Panc1 (cell line): ENCODE measurements at regions not wholly inside any gene's neighbourhood (a gene's known extent, or its start where the extent isn't known, plus 50 kb on each side); places are given as distances from the start of the nearest gene placed in this dataset.

Source experiments
- ATAC-seq: fragments of 200-7000 bp; cut with Tn5 transposase; 2 replicates; pipeline ENCODE4 v1.9.1; 2020; ENCODE audit warnings: mild to moderate bottlenecking, moderate library complexity
- BruUV-seq: library from RNA; stranded (reverse); fragments of 400-500 nt; replicated peaks from 2 replicates; lab custom pipeline; 2021; lab: Mats Ljungman, UMichigan
- CTCF ChIA-PET: fragments of 300-600 bp; sonication (Branson Sonifier 250); formaldehyde crosslinking; loops from one replicate; lab custom pipeline; 2022; ENCODE audit warnings: antibody characterized with exemption; lab: Charles Lee
- POLR2A ChIA-PET: fragments of 300-600 bp; sonication (Branson Sonifier 250); formaldehyde crosslinking; loops from one replicate; lab custom pipeline; 2022; ENCODE audit warnings: antibody characterized with exemption; lab: Charles Lee
- DNase-seq: peaks from one replicate; pipeline ENCODE4 v3.0.0-alpha.2; 2010; ENCODE audit warnings: low read depth, low spot score
- H3K27ac ChIP-seq: 2 replicates; pipeline ENCODE4 v1.5.1; 2011; ENCODE audit warnings: mild to moderate bottlenecking, low read length, inconsistent platforms
- H3K27me3 ChIP-seq: fragments of 200-500 bp; sonication (Bioruptor generic); 2 replicates; pipeline ENCODE4 v1.6.0; 2014; ENCODE audit warnings: low read length, inconsistent platforms; ENCODE audit not compliant: control insufficient read depth, insufficient read depth
- H3K36me3 ChIP-seq: fragments of 200-500 bp; sonication (Bioruptor generic); 2 replicates; pipeline ENCODE4 v1.5.1; 2014; ENCODE audit warnings: inconsistent platforms, mild to moderate bottlenecking, low read length, moderate library complexity; ENCODE audit not compliant: control insufficient read depth, insufficient read depth
- H3K4me1 ChIP-seq: 2 replicates; pipeline ENCODE4 v1.5.1; 2011; ENCODE audit warnings: inconsistent platforms, mild to moderate bottlenecking, low read length, moderate library complexity; ENCODE audit not compliant: control insufficient read depth, insufficient read depth
- H3K4me3 ChIP-seq, 2 experiments: 2 replicates each; pipeline ENCODE4 v1.5.1; 2011 to 2012; ENCODE audit warnings: low read depth in 2 of 2, low read length in 2 of 2, mild to moderate bottlenecking in 2 of 2, inconsistent platforms in 1 of 2, moderate library complexity in 1 of 2
- H3K9me3 ChIP-seq: fragments of 200-500 bp; sonication (Bioruptor generic); 2 replicates; pipeline ENCODE4 v1.5.1; 2014; ENCODE audit warnings: low read depth, mild to moderate bottlenecking, inconsistent platforms, low read length, moderate library complexity; ENCODE audit not compliant: control insufficient read depth, insufficient read depth
- POLR2AphosphoS5 ChIP-seq: IDR thresholded peaks from 2 replicates; pipeline ENCODE4 v1.6.1; 2012; ENCODE audit warnings: mild to moderate bottlenecking, low read depth, low read length, moderate library complexity
- SIN3A ChIP-seq: IDR thresholded peaks from 2 replicates; pipeline ENCODE4 v1.6.1; 2012; ENCODE audit warnings: low read depth, mild to moderate bottlenecking, low read length, moderate library complexity, borderline replicate concordance; ENCODE audit not compliant: insufficient read depth
- TCF7L2 ChIP-seq: IDR thresholded peaks from 2 replicates; pipeline ENCODE4 v1.6.1; 2011; ENCODE audit warnings: mild to moderate bottlenecking, low read depth, low read length, inconsistent platforms
- in situ Hi-C: cut with HindIII; loops from 2 replicates; pipeline ENCODE4 v1.10.0; 2016; ENCODE audit warnings: low sequenced_read_pairs, low pct_unique_long_range_greater_than_20kb
- intact Hi-C: fragments of 100-400 bp; cut with micrococcal nuclease; formaldehyde crosslinking; loops from one replicate; pipeline ENCODE4 v1.10.0; 2022; ENCODE audit not compliant: unreplicated experiment
- TF ChIP-seq, protein P1 (sequence below), 2 experiments: IDR thresholded peaks; 2 replicates each; pipeline ENCODE4 v1.6.1; 2011 to 2012; ENCODE audit warnings: low read depth in 2 of 2, control low read depth in 1 of 2, low read length in 1 of 2, mild to moderate bottlenecking in 1 of 2, moderate library complexity in 1 of 2; ENCODE audit not compliant: insufficient read depth in 1 of 2
- TF ChIP-seq, protein P2 (sequence below): fragments of 450-650 bp; IDR thresholded peaks from 2 replicates; pipeline ENCODE4 v1.5.1; 2017; ENCODE audit warnings: mild to moderate bottlenecking

DNA sequence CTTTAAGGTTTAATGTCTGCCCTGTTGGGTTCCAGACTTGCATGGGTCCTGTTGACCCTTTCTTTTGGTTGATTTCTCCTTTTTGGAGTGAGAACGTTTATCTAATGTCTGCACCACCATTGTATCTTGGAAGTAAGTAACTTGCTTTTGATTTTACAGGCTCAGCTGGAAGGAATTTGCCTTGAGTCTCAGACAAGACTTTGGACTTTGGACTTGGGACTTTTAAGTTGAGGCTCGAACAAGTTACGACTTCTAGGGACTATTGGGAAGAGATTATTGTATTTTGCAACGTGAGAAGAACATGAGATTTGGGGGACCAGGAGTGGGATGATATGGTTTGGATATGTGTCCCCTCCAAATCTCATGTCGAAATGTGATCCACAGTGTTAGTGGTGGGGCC, 267.7 kb downstream of the GLI2 start:
- intact Hi-C loops, result no loop called here
- TF ChIP-seq POLR2AphosphoS5 (no peak), SIN3A (no peak), TCF7L2 (no peak)
- TF ChIP-seq, protein P1, sequence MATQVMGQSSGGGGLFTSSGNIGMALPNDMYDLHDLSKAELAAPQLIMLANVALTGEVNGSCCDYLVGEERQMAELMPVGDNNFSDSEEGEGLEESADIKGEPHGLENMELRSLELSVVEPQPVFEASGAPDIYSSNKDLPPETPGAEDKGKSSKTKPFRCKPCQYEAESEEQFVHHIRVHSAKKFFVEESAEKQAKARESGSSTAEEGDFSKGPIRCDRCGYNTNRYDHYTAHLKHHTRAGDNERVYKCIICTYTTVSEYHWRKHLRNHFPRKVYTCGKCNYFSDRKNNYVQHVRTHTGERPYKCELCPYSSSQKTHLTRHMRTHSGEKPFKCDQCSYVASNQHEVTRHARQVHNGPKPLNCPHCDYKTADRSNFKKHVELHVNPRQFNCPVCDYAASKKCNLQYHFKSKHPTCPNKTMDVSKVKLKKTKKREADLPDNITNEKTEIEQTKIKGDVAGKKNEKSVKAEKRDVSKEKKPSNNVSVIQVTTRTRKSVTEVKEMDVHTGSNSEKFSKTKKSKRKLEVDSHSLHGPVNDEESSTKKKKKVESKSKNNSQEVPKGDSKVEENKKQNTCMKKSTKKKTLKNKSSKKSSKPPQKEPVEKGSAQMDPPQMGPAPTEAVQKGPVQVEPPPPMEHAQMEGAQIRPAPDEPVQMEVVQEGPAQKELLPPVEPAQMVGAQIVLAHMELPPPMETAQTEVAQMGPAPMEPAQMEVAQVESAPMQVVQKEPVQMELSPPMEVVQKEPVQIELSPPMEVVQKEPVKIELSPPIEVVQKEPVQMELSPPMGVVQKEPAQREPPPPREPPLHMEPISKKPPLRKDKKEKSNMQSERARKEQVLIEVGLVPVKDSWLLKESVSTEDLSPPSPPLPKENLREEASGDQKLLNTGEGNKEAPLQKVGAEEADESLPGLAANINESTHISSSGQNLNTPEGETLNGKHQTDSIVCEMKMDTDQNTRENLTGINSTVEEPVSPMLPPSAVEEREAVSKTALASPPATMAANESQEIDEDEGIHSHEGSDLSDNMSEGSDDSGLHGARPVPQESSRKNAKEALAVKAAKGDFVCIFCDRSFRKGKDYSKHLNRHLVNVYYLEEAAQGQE (IDR thresholded peaks at IDR 0.05; ENCODE audit: insufficient read depth in 1 of 2, low read depth in 2 of 2, low read length in 1 of 2), result no peak
- TF ChIP-seq, protein P2, sequence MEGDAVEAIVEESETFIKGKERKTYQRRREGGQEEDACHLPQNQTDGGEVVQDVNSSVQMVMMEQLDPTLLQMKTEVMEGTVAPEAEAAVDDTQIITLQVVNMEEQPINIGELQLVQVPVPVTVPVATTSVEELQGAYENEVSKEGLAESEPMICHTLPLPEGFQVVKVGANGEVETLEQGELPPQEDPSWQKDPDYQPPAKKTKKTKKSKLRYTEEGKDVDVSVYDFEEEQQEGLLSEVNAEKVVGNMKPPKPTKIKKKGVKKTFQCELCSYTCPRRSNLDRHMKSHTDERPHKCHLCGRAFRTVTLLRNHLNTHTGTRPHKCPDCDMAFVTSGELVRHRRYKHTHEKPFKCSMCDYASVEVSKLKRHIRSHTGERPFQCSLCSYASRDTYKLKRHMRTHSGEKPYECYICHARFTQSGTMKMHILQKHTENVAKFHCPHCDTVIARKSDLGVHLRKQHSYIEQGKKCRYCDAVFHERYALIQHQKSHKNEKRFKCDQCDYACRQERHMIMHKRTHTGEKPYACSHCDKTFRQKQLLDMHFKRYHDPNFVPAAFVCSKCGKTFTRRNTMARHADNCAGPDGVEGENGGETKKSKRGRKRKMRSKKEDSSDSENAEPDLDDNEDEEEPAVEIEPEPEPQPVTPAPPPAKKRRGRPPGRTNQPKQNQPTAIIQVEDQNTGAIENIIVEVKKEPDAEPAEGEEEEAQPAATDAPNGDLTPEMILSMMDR, result no peak
- Histone ChIP-seq H3K4me1 (no peaks in the 10 kb centered on the region), H3K4me3 (no peak overlapping the region), H3K9me3 (no peaks in the 10 kb centered on the region), H3K27me3 (no peaks in the 10 kb centered on the region; the same call in 1 of the 2 replicates), H3K27ac (no peak overlapping the region), H3K36me3 (no peaks in the 10 kb centered on the region)
- no TSS peak for BruUV-seq
- ChIA-PET POLR2A (no interaction called here), CTCF (no interaction called here)
- in situ Hi-C loops, result no loop called here
- ATAC-seq (no peak), DNase-seq (no peak)

DNA sequence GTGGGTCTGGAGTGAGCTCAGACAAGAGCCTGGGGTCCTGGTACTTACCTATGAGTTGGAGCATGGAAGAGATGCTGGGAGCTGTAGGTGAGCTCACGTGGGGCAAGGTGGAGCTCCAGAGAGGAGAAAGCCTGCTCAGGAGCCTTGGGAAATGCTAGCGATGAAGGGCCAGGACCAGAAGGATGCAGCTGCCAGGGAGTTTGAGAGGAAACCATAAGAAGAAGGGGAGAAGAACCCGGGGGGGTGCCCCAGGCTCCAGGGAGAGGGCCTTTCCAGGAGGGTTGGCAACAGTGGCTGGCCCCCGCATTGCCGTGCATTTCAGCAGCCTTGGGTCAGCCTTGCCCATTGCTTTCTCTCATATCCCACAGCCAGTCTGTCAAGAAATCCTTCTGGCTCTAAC, 268.7 kb downstream of the GLI2 start:
- ChIA-PET CTCF (no interaction called here), POLR2A (no interaction called here)
- in situ Hi-C loops (no loop called here), intact Hi-C loops (no loop called here)
- no peaks in the 10 kb centered on the region for H3K4me1 ChIP-seq
- no peak overlapping the region for H3K4me3 ChIP-seq
- H3K9me3 ChIP-seq, result no peaks in the 10 kb centered on the region
- TF ChIP-seq TCF7L2 (no peak), SIN3A (no peak), POLR2AphosphoS5 (no peak)
- TF ChIP-seq, protein P2, result no peak
- TF ChIP-seq, protein P1 (IDR thresholded peaks at IDR 0.05; ENCODE audit: insufficient read depth in 1 of 2, low read depth in 2 of 2, low read length in 1 of 2), result no peak
- H3K27me3 ChIP-seq, result peaks cover under 1% of the 10 kb centered on the region; the same call in 1 of the 2 replicates
- no peaks in the 10 kb centered on the region for H3K36me3 ChIP-seq
- ATAC-seq (no peak), DNase-seq (no peak)
- no TSS peak for BruUV-seq
- H3K27ac ChIP-seq, result no peak overlapping the region
